HG03575 (cell line): ENCODE measurements at regions not wholly inside any gene's neighbourhood (a gene's known extent, or its start where the extent isn't known, plus 50 kb on each side); places are given as distances from the start of the nearest gene placed in this dataset.
"Not testable (repeated sequence)": the region's sequence is repeated elsewhere in the genome, so short reads cannot be mapped to it uniquely, and the experiment has no call there.

Source experiments
- ATAC-seq: cut with Tn5 transposase; IDR thresholded peaks from one replicate; pipeline ENCODE4 v1.9.1; 2021; ENCODE audit not compliant: unreplicated experiment, insufficient number of reproducible peaks, low FRiP score; ENCODE audit errors: extremely low read depth

DNA sequence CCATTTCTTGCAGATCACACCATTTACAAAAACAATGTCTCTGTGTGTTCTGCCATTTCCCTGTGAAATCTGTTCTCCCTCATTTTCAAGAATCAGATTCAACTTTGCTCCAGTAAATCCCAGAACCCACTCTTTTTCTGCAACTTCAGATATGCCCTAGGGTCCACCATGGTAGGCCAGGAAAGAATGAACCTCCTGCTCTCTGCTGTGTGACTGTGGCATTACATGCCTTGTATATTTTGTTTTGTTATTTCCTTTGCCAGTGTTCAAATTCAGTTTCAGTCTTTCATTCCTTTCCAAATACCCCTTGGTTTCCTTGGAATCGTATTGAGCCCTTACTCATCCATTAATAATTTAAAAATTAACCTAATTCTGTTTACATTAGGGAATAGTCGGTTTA is 290.2 kb upstream of the VCX start:
- ATAC-seq: no peak

DNA sequence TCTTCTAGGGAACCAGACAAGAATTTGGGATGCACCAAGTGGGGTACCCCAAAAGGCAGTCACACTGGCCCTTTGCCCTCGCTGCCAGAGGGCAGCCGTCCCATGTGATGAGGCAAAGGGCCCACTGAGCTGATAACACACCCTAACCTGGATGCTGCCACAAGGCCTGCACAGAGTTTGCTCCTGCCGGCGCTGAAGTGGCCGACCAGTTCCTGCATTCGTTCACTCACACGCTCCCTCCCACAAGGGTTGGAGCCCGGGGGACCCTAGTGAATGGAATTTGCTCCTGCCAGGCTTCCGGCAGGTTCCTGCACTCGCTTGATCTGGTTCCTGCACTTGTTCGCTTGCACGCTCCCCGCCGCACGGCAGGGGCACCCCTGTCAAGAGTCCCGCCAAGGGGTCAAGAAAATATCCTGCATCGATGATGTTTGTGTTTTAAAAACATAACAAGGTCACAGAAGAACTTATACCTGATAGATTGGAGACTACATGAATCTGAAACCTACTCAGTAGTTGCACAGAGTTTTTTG is 296.4 kb upstream of the VCX start:
- no peak for ATAC-seq

DNA sequence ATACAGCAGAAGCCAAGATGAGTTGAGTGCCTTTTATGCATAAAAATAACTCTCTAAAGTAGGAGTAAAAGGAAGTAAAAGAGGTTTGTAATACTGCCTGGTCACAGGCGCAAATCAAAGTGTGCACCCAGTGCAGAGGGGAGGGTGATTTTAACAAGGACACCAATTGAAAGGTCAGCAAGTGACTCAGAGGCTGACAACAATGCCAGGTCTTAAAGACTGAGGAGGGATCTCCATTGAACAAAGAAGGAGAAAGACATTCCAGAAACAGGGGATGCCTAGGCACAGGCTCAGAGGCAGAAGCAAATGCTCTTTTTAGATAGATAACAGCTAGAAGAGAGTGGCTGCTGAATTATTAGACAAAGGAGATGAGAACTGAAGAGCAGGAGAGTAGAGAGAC is 297.4 kb upstream of the VCX start:
- ATAC-seq: no peak

DNA sequence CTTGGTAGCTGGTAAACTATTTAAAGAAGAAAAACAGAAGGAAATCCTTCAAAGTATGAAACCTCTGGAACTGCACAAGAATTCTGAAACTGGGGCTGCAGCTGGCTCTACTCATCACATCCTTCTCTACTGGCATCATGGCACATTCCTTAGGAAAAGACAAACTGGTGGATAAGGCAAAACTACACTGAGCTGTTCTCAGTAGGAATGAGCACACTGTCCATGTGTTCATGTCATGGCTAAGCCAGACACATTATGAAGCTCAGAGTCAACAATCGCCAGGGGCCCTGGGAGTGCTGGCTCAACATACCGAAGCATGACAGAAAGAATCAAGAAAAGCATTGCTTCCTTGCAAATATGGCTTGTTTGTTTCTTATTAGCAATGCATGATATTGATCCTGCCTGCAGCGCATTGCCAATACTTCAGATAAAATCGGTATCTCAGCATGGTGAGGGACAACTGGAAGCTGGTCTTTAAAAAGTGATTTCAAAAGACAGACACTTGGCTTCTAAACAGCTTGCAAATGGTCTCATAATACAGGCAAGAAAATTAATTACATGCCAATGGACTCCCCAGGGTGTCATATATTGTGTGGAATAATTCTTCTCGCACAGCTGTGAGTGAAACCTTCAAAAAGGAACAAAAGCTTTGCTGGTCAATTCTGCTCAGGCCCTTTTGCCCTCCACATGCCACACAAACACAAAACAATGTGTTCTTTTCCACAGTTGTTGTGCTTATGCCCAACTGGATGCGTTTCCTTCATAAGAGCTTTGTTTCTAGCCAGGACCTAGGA is 300.2 kb upstream of the VCX start:
- no peak for ATAC-seq

DNA sequence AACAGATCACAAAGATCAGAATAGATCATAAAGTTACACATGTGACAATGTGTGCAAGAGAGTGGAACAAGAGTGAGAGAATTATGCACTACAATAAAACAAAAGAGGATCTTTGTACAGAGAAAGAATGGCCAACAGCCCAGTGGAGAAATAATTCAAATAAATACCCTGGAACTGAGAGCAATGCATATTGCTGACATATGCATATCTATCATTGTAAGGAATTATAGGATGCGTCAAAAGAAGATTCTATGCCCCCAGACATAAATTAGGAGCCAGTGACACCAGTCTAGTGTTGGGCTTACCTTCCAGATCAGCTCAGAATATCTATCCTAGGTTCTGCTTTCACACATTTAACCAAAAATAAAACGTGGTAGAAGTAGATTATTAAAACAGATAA is 320.1 kb upstream of the VCX start:
- no peak for ATAC-seq

DNA sequence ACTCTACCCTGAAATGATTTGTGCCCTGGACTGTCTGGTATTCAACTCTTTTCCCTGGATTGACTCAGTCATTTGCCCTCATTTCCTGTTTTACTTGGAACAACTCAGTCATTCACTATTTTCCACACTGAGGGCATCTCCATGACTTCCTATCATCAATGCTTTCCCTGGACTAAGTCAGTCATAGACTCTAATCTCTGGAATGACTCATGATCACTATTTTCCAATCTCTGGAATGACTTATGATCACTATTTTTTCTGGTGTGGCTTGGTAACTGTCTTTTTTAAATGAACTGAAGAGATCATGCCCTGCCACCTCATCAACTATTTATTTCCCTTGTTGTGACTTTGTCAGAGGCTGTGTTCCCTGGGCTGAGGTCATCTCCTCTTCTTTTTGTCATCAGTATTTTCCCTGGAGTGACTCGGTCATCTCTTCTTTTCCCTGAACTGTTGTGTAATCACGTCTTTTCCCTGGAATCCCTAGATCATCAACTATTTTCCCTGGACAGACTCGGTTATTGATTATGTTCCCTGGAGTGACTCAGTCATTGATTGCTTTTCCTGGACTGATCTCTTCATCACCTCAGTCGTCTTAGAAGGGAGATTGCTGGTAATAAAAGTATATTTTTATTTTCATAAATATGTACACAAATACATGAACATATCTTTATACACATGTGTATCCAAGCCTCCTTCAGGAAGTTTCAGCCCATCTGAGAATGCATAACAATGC is 327.1 kb upstream of the VCX start:
- ATAC-seq: no peak

DNA sequence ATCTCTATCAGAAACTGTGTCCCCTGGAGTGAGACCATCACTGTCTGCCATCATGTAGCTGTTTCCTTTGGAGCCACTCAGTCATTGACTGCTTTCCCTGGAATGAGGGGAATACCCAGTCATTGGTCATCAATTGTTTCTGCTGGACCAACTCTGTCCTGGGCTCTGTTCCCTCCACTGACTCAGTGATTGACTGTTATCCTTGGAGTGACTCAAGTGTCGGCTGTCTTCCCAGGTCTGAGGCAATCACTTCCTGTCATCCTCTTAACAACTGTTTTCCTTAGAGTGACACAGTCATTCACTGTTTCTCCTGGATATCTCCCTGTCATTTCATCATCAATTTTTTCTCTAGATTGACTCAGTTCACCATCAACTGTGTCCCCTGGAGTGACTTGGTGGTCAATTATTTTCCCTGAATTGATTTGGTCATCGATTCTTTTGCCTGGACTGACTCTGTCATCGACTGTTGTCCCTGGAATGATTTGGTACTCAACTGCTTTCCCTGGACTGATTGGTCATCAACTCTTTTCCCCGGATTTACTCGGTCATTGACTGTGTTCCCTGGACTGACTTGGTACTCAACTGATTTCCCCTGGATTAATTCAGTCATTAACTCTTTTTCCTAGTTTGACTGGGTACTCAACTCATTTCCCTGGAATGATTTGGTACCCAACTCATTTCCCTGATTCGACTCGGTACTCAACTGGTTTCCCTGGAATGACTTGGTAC is 327.9 kb upstream of the VCX start:
- ATAC-seq: no peak

DNA sequence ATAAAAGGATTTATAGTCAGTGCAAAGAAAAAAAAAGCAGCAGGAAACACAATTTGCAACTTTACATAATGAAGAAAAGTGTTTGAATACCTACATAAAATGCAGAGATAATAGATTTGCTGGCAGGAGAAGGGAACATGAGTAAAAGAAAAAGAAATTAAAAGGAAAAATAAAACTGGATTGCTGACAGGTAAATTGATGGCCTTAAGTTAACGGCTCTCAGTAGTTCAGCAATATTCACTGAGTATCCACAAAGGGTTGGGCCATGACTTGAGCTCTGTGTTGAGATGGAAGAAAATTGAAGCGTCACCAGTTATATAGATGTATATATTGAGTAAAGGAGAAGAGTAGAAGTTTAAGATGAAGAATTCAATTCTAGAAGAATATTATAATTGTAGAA is 330.1 kb upstream of the VCX start:
- no peak for ATAC-seq

DNA sequence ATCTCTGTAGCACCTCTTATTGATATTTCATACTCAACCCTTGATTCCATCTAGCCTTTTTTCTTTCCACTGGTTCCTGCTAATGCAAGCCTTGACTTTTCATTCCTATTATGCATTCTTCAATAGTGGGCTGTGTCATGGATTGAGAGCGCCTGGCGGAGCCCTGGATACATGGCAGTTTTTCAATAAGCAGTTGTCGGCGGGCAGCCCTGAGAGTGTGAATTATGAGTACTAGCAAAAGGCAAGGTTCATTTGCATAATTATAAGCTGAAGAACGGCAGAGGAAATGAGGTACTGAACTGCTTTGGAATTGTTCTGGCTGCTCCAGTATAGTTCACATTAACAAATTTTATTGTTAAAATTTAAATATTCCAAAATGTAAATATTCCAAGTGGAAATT is 339.7 kb upstream of the VCX start:
- ATAC-seq: no peak

DNA sequence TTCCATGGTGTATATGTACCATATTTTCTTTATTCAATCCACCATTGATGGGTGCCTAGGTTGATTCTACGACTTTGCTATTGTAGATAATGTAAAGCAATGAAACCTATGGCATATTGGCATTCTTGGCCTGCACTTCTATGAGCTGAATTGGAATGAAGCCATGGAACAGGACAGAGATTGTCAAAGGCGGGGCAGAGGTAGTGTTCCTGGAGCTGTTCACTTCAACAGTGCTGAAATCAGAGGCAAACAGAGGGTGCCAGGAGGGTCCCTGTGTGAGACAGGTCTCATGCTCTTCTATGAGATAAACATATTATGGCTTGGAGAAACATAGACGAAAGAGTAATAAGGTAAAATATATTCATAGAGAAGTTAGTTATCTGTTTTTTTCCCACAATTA is 342.6 kb upstream of the VCX start:
- ATAC-seq: no peak

DNA sequence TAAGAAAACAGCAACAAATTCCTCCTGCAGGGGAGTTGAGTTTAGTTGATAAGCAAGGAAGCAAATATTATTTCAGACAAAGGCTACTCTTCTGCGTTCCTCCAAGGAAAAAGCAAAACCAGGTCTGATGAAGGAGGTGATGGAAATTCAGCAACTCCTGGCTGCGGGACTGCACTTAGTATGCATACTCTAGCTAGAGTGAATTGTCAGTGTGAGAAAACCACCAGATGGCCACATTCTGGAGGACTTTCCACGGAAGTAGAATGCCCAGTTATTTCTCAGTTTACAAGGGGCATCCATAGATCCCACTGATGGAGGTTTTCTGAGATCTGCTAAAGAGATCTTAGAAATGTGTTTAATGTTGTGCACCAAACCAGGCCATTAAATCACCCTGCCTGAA is 338.6 kb upstream of the PUDP start:
- no peak for ATAC-seq

DNA sequence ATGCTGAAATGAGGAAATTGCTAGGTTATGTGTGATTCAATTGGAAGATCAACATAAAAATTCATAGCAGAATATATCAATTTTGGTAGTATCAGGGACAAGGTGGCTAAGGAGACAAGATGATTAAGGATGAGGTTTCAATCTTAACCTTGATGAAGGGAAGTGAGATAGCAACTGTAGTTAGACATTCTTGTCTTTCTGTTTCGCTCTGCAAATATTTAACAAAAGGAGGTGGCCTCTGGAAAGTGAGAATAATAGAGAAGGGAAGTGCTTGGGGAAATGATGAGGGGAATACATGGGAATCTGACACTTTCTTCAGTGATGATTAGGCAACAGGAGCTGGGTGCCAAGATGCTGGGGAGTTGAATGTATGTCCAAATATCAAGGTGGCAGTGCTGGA is 337.1 kb upstream of the PUDP start:
- no peak for ATAC-seq

DNA sequence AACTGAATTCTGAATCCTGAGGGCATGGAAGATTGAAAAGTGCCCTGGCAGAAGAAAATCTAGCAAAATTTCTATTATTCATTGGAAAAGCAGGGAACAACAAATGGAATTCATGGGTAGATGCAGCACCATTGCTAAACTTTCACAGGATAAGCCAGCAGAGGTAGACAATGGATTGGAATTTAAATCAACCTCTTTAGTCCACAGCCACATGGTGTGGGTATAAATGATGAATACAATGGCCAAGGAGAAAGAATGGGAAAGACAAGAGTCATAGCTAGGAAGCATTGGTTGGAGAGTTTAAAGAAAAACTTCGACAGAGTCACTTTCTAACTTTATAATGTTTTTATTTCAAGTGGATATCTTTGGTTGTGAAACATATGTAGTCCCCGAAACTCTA is 332.8 kb upstream of the PUDP start:
- no peak for ATAC-seq

DNA sequence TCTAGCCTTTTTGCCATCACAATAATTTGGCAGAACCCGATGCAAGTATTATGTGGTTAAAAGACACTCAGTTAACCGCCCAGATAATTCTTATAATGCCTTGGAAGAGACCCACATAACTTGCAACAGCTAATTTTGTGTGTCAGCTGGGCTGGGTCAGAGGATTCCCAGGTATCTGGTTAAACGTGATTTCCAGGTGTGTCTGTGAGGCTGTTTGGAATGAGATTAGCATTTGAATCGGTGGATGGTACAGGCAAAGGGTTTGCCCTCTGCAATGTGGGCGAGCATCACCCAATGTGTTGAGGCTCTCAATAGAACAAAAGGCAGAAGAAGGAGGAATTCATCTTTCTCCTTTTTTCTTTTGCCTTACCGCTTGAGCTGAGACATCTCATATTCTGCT is 314.2 kb upstream of the PUDP start:
- ATAC-seq: no peak

DNA sequence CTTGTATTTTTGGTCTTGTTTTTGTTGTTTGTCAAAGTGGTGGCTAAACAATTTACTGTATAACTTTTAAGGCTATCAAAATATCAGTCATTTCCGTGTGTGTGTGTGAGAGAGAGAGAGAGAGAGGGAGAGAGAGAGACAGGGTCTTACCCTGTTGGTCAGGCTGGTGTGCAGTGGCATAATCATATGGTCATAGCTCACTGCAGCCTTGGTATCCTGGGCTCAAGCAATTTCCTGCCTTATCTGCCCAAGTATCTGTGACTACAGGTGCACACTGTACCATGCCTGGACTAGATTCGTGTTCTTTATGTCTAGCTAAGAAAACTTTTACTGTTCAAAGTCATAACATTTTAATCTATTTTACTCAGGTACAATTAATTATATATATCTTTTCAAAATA is 313.1 kb upstream of the PUDP start:
- ATAC-seq: not testable (repeated sequence)

DNA sequence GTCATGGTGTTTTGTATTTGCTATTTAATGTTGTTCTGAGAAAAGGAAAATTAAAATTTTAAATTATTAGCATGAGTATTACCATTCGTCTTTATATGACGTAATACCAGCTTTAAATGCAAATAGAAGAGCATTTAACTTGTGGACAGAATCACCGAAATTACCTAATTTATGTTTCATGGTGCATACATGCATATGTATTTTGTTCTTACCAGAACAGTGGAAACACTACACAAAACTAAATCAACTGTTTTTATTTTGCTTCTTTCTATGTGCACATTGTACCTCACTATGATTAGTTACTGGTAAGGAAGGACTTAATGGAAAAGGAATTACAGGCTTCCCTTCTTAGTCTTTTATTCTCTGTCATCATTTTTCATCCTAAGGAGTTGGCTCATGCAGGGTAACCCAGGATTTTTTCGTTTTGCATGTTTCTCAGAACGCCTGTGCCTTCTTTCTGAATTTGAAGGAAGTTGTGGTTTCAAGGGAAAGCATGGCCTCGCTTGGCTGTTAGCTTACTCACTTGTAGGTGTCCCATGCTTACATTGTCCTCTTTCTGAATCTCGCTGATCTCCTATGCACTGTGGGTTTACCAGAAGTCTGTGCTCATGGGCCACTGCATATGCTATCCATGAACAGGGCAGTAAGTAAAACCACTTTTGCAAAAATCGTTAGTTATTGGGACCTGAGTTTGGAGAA is 300.0 kb upstream of the PUDP start:
- ATAC-seq: no peak

DNA sequence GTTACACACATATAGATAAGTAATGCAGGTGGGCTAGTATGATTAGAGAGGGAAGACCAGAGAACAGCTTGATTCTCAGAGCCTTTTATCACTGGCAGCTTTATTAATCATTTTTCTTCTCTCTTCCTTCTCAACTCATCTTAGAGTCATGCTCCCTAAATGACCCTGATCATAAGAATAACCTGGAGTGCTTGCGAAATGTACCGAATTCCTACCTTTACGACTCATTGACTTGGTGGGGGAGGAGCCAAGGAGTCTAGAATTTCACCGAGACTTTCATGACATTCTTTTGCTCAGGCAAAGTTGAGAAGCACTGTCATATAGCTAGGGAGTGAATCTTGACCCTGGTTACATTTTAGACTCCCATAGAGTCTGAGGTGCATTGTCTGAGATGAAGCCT is 298.9 kb upstream of the PUDP start:
- no peak for ATAC-seq

DNA sequence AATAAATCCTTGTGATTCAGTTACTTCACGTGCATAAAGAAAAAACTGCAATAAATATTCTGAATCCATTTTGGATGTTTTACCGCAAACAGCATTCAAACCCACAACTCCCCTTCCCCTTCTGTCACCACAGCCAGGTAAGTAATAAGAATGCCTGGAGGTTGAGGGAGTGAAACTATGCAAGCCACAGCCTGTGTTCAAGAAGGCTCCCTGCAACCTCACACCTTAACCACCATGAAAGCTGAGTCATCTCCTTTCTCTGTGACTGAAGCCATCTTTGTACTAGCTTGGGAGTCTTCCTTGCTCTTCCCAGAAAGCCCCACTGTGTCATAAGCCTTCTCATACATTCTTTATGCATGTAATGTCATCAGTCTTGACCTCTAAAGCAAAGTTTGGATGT is 297.0 kb upstream of the PUDP start:
- peak; percentile 81 for ATAC-seq

DNA sequence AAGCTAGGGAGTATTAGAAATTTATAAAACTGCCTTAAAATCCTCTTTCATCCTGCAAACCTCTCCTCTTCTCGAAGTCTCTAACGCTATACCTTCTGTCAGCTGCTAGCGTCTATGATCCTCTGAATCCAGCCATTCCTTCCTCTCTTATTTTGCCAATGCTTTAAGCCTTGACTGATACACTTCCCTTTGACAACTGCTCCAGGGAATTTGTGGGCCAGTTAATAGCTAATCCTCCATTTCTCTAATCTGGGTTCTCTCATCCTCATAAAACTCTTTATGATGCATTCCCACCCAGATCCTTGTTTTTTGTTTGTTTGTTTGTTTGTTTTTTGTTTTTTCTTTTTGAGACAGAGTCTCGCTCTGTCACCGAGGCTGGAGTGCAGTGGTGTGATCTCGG is 293.6 kb upstream of the PUDP start:
- no peak for ATAC-seq
